Smooth muscle cell (in vitro differentiated cells): ENCODE measurements at regions not wholly inside any gene's neighbourhood (a gene's known extent, or its start where the extent isn't known, plus 50 kb on each side); places are given as distances from the start of the nearest gene placed in this dataset.

ENCODE experiments used
- DNase-seq: peaks from one replicate; lab custom pipeline; 2025; ENCODE audit not compliant: unreplicated experiment; lab: John Stamatoyannopoulos, UW
- H2AFZ ChIP-seq: fragments of 200-600 bp; sonication (generic); 2 replicates; pipeline ENCODE4 v1.6.0; 2016; ENCODE audit warnings: antibody characterized with exemption, low read depth, mild to moderate bottlenecking
- H3F3A ChIP-seq: fragments of 200-600 bp; sonication (generic); 2 replicates; pipeline ENCODE4 v1.6.0; 2017; ENCODE audit warnings: antibody characterized with exemption, low read depth
- H3K27ac ChIP-seq: fragments of 200-600 bp; sonication (generic); 2 replicates; pipeline ENCODE4 v1.5.1; 2016; ENCODE audit warnings: low read depth, mild to moderate bottlenecking
- H3K27me3 ChIP-seq: fragments of 200-600 bp; sonication (generic); 2 replicates; pipeline ENCODE4 v1.6.1; 2016; ENCODE audit warnings: low read depth, mild to moderate bottlenecking
- H3K36me3 ChIP-seq: fragments of 200-600 bp; sonication (generic); 2 replicates; pipeline ENCODE4 v1.5.1; 2016; ENCODE audit warnings: low read depth
- H3K4me1 ChIP-seq: fragments of 200-600 bp; sonication (generic); 2 replicates; pipeline ENCODE4 v1.5.1; 2016; ENCODE audit warnings: low read depth
- H3K4me2 ChIP-seq: fragments of 200-600 bp; sonication (generic); 2 replicates; pipeline ENCODE4 v1.6.0; 2016; ENCODE audit warnings: mild to moderate bottlenecking
- H3K4me3 ChIP-seq: fragments of 200-600 bp; sonication (generic); 2 replicates; pipeline ENCODE4 v1.5.1; 2016; ENCODE audit warnings: mild to moderate bottlenecking
- H3K79me2 ChIP-seq: fragments of 200-600 bp; sonication (generic); 2 replicates; pipeline ENCODE4 v1.6.0; 2016; ENCODE audit warnings: low read depth, mild to moderate bottlenecking
- H3K9ac ChIP-seq: fragments of 200-600 bp; sonication (generic); 2 replicates; pipeline ENCODE4 v1.6.0; 2016; ENCODE audit warnings: low read depth
- H3K9me3 ChIP-seq: fragments of 200-600 bp; sonication (generic); replicated peaks from 2 replicates; pipeline ENCODE4 v1.5.1; 2016; ENCODE audit warnings: low read depth
- H4K20me1 ChIP-seq: fragments of 200-600 bp; sonication (generic); 2 replicates; pipeline ENCODE4 v1.6.0; 2016; ENCODE audit warnings: low read depth
- WGBS: methylation state at CpG from one replicate; pipeline ENCODE4 v1.1.7; 2016; ENCODE audit warnings: low lambda C conversion rate; 5-methylcytosine and 5-hydroxymethylcytosine counted together
- TF ChIP-seq, protein P1 (sequence below): fragments of 200-600 bp; sonication (generic); IDR thresholded peaks from 2 replicates; pipeline ENCODE4 v1.5.1; 2017; ENCODE audit warnings: borderline replicate concordance, mild to moderate bottlenecking, antibody characterized with exemption; ENCODE audit not compliant: insufficient read depth, poor library complexity, severe bottlenecking

GRCh38 chr12:68458866-68459265 lies 126.7 kb upstream of the MDM1 start:
- no peaks in the 10 kb centered on the region for H4K20me1 ChIP-seq
- H3K36me3 ChIP-seq: no peaks in the 10 kb centered on the region
- no peak overlapping the region for H2AFZ ChIP-seq
- 98% methylated on average over 2 of the region's 2 CpGs for WGBS
- H3K27me3 ChIP-seq: no peaks in the 10 kb centered on the region
- no peak for DNase-seq
- H3K4me3 ChIP-seq: no peak overlapping the region
- H3F3A ChIP-seq: no peaks in the 10 kb centered on the region
- H3K9me3 ChIP-seq: no peaks in the 10 kb centered on the region
- no peak overlapping the region for H3K27ac ChIP-seq
- TF ChIP-seq, protein P1, sequence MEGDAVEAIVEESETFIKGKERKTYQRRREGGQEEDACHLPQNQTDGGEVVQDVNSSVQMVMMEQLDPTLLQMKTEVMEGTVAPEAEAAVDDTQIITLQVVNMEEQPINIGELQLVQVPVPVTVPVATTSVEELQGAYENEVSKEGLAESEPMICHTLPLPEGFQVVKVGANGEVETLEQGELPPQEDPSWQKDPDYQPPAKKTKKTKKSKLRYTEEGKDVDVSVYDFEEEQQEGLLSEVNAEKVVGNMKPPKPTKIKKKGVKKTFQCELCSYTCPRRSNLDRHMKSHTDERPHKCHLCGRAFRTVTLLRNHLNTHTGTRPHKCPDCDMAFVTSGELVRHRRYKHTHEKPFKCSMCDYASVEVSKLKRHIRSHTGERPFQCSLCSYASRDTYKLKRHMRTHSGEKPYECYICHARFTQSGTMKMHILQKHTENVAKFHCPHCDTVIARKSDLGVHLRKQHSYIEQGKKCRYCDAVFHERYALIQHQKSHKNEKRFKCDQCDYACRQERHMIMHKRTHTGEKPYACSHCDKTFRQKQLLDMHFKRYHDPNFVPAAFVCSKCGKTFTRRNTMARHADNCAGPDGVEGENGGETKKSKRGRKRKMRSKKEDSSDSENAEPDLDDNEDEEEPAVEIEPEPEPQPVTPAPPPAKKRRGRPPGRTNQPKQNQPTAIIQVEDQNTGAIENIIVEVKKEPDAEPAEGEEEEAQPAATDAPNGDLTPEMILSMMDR: no peak
- H3K4me2 ChIP-seq: no peak overlapping the region
- H3K4me1 ChIP-seq: peaks cover 13% of the 10 kb centered on the region
- H3K9ac ChIP-seq: no peak overlapping the region
- no peaks in the 10 kb centered on the region for H3K79me2 ChIP-seq

GRCh38 chr12:68460236-68460635 lies 128.1 kb upstream of the MDM1 start:
- Histone ChIP-seq H4K20me1 (no peaks in the 10 kb centered on the region), H3K9me3 (no peaks in the 10 kb centered on the region), H3K27me3 (no peaks in the 10 kb centered on the region), H3K27ac (no peak overlapping the region), H3K4me2 (no peak overlapping the region), H3K9ac (no peak overlapping the region), H3K4me3 (no peak overlapping the region), H2AFZ (no peak overlapping the region), H3F3A (no peaks in the 10 kb centered on the region), H3K79me2 (no peaks in the 10 kb centered on the region), H3K4me1 (peaks cover 6% of the 10 kb centered on the region), H3K36me3 (no peaks in the 10 kb centered on the region)
- TF ChIP-seq, protein P1: no peak
- DNase-seq: no peak
- 98% methylated on average over 1 of the region's 1 CpG for WGBS

- WGBS: 91% methylated on average over 3 of the region's 3 CpGs
- Histone ChIP-seq H4K20me1 (no peaks in the 10 kb centered on the region), H3K27me3 (no peaks in the 10 kb centered on the region), H2AFZ (no peak overlapping the region), H3K4me1 (no peaks in the 10 kb centered on the region), H3K79me2 (no peaks in the 10 kb centered on the region), H3F3A (no peaks in the 10 kb centered on the region), H3K9me3 (no peaks in the 10 kb centered on the region), H3K36me3 (no peaks in the 10 kb centered on the region), H3K27ac (no peak overlapping the region), H3K4me2 (no peak overlapping the region), H3K4me3 (no peak overlapping the region), H3K9ac (no peak overlapping the region)
- TF ChIP-seq, protein P1: no peak
- no peak for DNase-seq
Measured at GRCh38 chr12:68461645-68462044, 129.5 kb upstream of the MDM1 start.

DNA sequence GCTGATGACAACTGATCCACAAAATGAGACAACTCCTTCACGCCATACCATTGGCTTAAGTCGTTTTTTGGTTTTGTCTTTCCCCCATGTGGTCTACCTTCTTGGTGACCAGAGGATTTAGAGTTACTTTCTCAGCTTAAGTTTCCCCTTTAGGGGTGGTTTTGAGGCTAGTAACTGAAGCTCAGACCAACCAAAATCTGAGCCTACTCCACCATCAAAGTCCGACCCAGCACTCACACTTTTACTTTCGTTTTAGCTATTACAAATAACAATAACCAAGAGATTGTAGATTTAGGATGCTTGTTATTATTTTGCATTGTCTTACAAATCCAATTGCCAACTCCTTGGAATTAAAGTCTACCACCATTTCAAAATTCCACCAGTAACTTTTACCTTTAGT lies 130.6 kb upstream of the MDM1 start:
- Histone ChIP-seq H3K36me3 (no peaks in the 10 kb centered on the region), H3F3A (no peaks in the 10 kb centered on the region), H3K4me2 (no peak overlapping the region), H3K9me3 (no peaks in the 10 kb centered on the region), H3K79me2 (no peaks in the 10 kb centered on the region), H3K9ac (no peak overlapping the region), H2AFZ (no peak overlapping the region), H3K27me3 (no peaks in the 10 kb centered on the region), H3K4me3 (no peak overlapping the region), H3K4me1 (no peaks in the 10 kb centered on the region), H4K20me1 (no peaks in the 10 kb centered on the region), H3K27ac (no peak overlapping the region)
- 99% methylated on average over 4 of the region's 4 CpGs for WGBS
- TF ChIP-seq, protein P1: no peak
- DNase-seq: no peak
